OCI-LY7 (cell line): ENCODE measurements at regions not wholly inside any gene's neighbourhood (a gene's known extent, or its start where the extent isn't known, plus 50 kb on each side); places are given as distances from the start of the nearest gene placed in this dataset.
A peak's percentile ranks its signal among the peaks of the same experiment; 100 is the strongest.

Experiments used
- BruUV-seq: library from RNA; stranded (reverse); fragments of 400-500 nt; replicated peaks from 2 replicates; lab custom pipeline; 2021; lab: Mats Ljungman, UMichigan
- CTCF ChIA-PET: fragments of 300-600 bp; sonication (Branson Sonifier 250); formaldehyde crosslinking; loops from one replicate; lab custom pipeline; 2022; ENCODE audit warnings: antibody characterized with exemption; ENCODE audit not compliant: unreplicated experiment; lab: Charles Lee
- POLR2A ChIA-PET: fragments of 300-600 bp; sonication (Branson Sonifier 250); formaldehyde crosslinking; loops from one replicate; lab custom pipeline; 2022; ENCODE audit warnings: antibody characterized with exemption; lab: Charles Lee
- DNase-seq: peaks from one replicate; pipeline ENCODE4 v3.0.0-alpha.2; 2015; ENCODE audit warnings: low spot score
- H2AFZ ChIP-seq: fragments of 200-600 bp; sonication (generic), shearing (Covaris generic); 2 replicates; pipeline ENCODE4 v1.6.1; 2014; ENCODE audit warnings: mild to moderate bottlenecking, antibody characterized with exemption, low read length, moderate library complexity
- H3K27ac ChIP-seq: fragments of 200-600 bp; sonication (generic); 2 replicates; pipeline ENCODE4 v1.5.1; 2014; ENCODE audit warnings: mixed run types, low read depth, mild to moderate bottlenecking, moderate library complexity, low read length, inconsistent platforms; ENCODE audit not compliant: poor library complexity, severe bottlenecking
- H3K36me3 ChIP-seq: fragments of 200-600 bp; sonication (generic); 2 replicates; pipeline ENCODE4 v1.6.1; 2014; ENCODE audit warnings: mild to moderate bottlenecking, antibody characterized with exemption, low read length, moderate library complexity, mixed read lengths; ENCODE audit not compliant: insufficient read depth
- H3K4me1 ChIP-seq: fragments of 200-600 bp; sonication (generic); 2 replicates; pipeline ENCODE4 v1.5.1; 2014; ENCODE audit warnings: mild to moderate bottlenecking, low read length; ENCODE audit not compliant: insufficient read depth, poor library complexity, severe bottlenecking
- H3K4me2 ChIP-seq: fragments of 200-600 bp; sonication (generic); 2 replicates; pipeline ENCODE4 v1.6.1; 2014; ENCODE audit warnings: mild to moderate bottlenecking, low read length
- H3K4me3 ChIP-seq: fragments of 200-600 bp; sonication (generic); 2 replicates; pipeline ENCODE4 v1.5.1; 2014; ENCODE audit warnings: mild to moderate bottlenecking, low read depth, low read length; ENCODE audit not compliant: poor library complexity, severe bottlenecking
- H3K79me2 ChIP-seq: fragments of 200-600 bp; sonication (generic); 2 replicates; pipeline ENCODE4 v1.6.1; 2016; ENCODE audit warnings: low read depth, mild to moderate bottlenecking, low read length, moderate library complexity, mixed read lengths; ENCODE audit not compliant: insufficient read depth
- H3K9me2 ChIP-seq: fragments of 200-600 bp; sonication (generic); 2 replicates; pipeline ENCODE4 v1.6.1; 2016; ENCODE audit warnings: mild to moderate bottlenecking, low read length, mixed read lengths; ENCODE audit not compliant: insufficient read depth
- H3K9me3 ChIP-seq: fragments of 200-600 bp; sonication (generic); 2 replicates; pipeline ENCODE4 v1.6.1; 2014; ENCODE audit warnings: mild to moderate bottlenecking, mixed run types, low read length, mixed read lengths
- H4K20me1 ChIP-seq: fragments of 200-600 bp; sonication (generic); 2 replicates; pipeline ENCODE4 v1.6.1; 2014; ENCODE audit warnings: mild to moderate bottlenecking, antibody characterized with exemption, low read length, moderate library complexity, mixed read lengths; ENCODE audit not compliant: insufficient read depth
- CTCF ChIP-seq: fragments of 200-600 bp; sonication (generic); conservative IDR thresholded peaks from 2 replicates; pipeline ENCODE4 v1.5.1; 2014; ENCODE audit warnings: mild to moderate bottlenecking, antibody characterized with exemption, low read length, moderate library complexity, mixed read lengths
- EZH2phosphoT487 ChIP-seq: fragments of 200-600 bp; sonication (generic); IDR thresholded peaks from 2 replicates; pipeline ENCODE4 v1.6.1; 2018; ENCODE audit warnings: low read depth, borderline replicate concordance, mild to moderate bottlenecking, mixed run types, antibody characterized with exemption, low read length, moderate library complexity, mixed read lengths
- intact Hi-C: fragments of 100-400 bp; cut with micrococcal nuclease; formaldehyde crosslinking; loops from one replicate; pipeline ENCODE4 v1.10.0; 2022; ENCODE audit not compliant: unreplicated experiment

GRCh38 chr2:65545837-65546805 lies 113.7 kb upstream of the SPRED2 start:
- H3K4me2 ChIP-seq = no peak overlapping the region
- intact Hi-C loops = no loop called here

GRCh38 chr2:65541773-65542172 lies 109.4 kb upstream of the SPRED2 start:
- no peaks in the 10 kb centered on the region for H3K9me2 ChIP-seq
- no peak overlapping the region for H3K4me2 ChIP-seq
- ChIA-PET CTCF (no interaction called here), POLR2A (interaction anchor here (0.5 to 1.8 kb wide), 4 partner anchors 97 to 962 kb away, joined by 3 to 8 read pairs (median 4); no protein-coding TSS in a partner anchor)
- intact Hi-C loops = loop anchor here (1.0 kb wide), 1 partner anchor 31 kb away; no protein-coding TSS in a partner anchor
- H3K9me3 ChIP-seq = no peaks in the 10 kb centered on the region
- no peak overlapping the region for H3K27ac ChIP-seq
- H4K20me1 ChIP-seq = no peaks in the 10 kb centered on the region
- no peaks in the 10 kb centered on the region for H3K79me2 ChIP-seq
- no peak overlapping the region for H2AFZ ChIP-seq
- DNase-seq = no peak
- TF ChIP-seq CTCF (no peak), EZH2phosphoT487 (no peak)
- H3K4me1 ChIP-seq = peaks cover 27% of the 10 kb centered on the region
- BruUV-seq = no TSS peak
- no peak overlapping the region for H3K4me3 ChIP-seq
- H3K36me3 ChIP-seq = no peaks in the 10 kb centered on the region

More at GRCh38 chr2:65545837-65546805, 113.7 kb upstream of the SPRED2 start:
- Histone ChIP-seq H4K20me1 (no peaks in the 10 kb centered on the region), H2AFZ (peak overlapping the region; percentile 62), H3K27ac (no peak overlapping the region), H3K79me2 (no peaks in the 10 kb centered on the region), H3K9me2 (no peaks in the 10 kb centered on the region), H3K36me3 (no peaks in the 10 kb centered on the region), H3K4me3 (no peak overlapping the region), H3K9me3 (no peaks in the 10 kb centered on the region), H3K4me1 (peaks cover 38% of the 10 kb centered on the region)
- POLR2A ChIA-PET = interaction anchor here (0.7 kb wide), 1 partner anchor 895 kb away, joined by 3 read pairs; no protein-coding TSS in a partner anchor
- DNase-seq = no peak
- no TSS peak for BruUV-seq
- CTCF ChIA-PET = no interaction called here
- TF ChIP-seq EZH2phosphoT487 (no peak), CTCF (no peak)

- H3K4me3 ChIP-seq = no peak overlapping the region
- intact Hi-C loops = no loop called here
- DNase-seq = no peak
- H3K27ac ChIP-seq = no peak overlapping the region
- H2AFZ ChIP-seq = no peak overlapping the region
- H3K79me2 ChIP-seq = no peaks in the 10 kb centered on the region
- no peaks in the 10 kb centered on the region for H3K9me2 ChIP-seq
- no peak for TF ChIP-seq EZH2phosphoT487
- TF ChIP-seq CTCF = no peak
- H3K9me3 ChIP-seq = no peaks in the 10 kb centered on the region
- H4K20me1 ChIP-seq = no peaks in the 10 kb centered on the region
- H3K4me2 ChIP-seq = no peak overlapping the region
- ChIA-PET CTCF (no interaction called here), POLR2A (interaction anchor here (0.6 kb wide), 1 partner anchor 19 kb away, joined by 3 read pairs; no protein-coding TSS in a partner anchor)
- no TSS peak for BruUV-seq
- H3K4me1 ChIP-seq = peaks cover 18% of the 10 kb centered on the region
- no peaks in the 10 kb centered on the region for H3K36me3 ChIP-seq
Observed at GRCh38 chr2:65539633-65540032, 107.2 kb upstream of the SPRED2 start.
